Lung (tissue), 11 donors: ENCODE measurements at regions not wholly inside any gene's neighbourhood (a gene's known extent, or its start where the extent isn't known, plus 50 kb on each side); places are given as distances from the start of the nearest gene placed in this dataset.

Source experiments
- ATAC-seq: fragments of 200-7000 bp; cut with Tn5 transposase; one replicate; pipeline ENCODE4 v1.9.1; 2020; ENCODE audit warnings: moderate number of reproducible peaks; ENCODE audit not compliant: insufficient read depth, low FRiP score
- DNase-seq, 3 donors: peaks; one replicate each; pipeline ENCODE4 v3.0.0-alpha.2; 2013 to 2017
- H3K27ac ChIP-seq, 2 donors: one replicate each; pipeline ENCODE4 v1.5.1; 2013; ENCODE audit warnings: mild to moderate bottlenecking in 2 of 2, moderate library complexity in 2 of 2, control low read depth in 1 of 2, inconsistent platforms in 1 of 2, low read depth in 1 of 2, low read length in 1 of 2
- H3K27me3 ChIP-seq, 3 donors: one replicate each; pipeline ENCODE4 v1.5.1; 2013; ENCODE audit warnings: low read length in 2 of 3; ENCODE audit not compliant: control insufficient read depth in 3 of 3, insufficient read depth in 3 of 3
- H3K36me3 ChIP-seq, 4 donors: one replicate each; pipeline ENCODE4 v1.5.1; 2013; ENCODE audit warnings: low read length in 4 of 4, mild to moderate bottlenecking in 1 of 4, moderate library complexity in 1 of 4; ENCODE audit not compliant: control insufficient read depth in 4 of 4, insufficient read depth in 4 of 4
- H3K4me1 ChIP-seq, 5 donors: one replicate each; pipeline ENCODE4 v1.5.1; 2013; ENCODE audit warnings: low read length in 5 of 5, mild to moderate bottlenecking in 2 of 5, moderate library complexity in 1 of 5; ENCODE audit not compliant: control insufficient read depth in 5 of 5, insufficient read depth in 5 of 5
- H3K4me3 ChIP-seq: one replicate; pipeline ENCODE4 v1.5.1; 2013; ENCODE audit warnings: mild to moderate bottlenecking, control low read depth, moderate library complexity
- H3K9ac ChIP-seq, 2 donors: one replicate each; pipeline ENCODE4 v1.5.1; 2013; ENCODE audit warnings: low read length in 2 of 2, control low read depth in 1 of 2; ENCODE audit not compliant: insufficient read depth in 1 of 2
- H3K9me3 ChIP-seq, 4 donors: one replicate each; pipeline ENCODE4 v1.5.1; 2013; ENCODE audit warnings: low read length in 3 of 4, mild to moderate bottlenecking in 1 of 4, moderate library complexity in 1 of 4; ENCODE audit not compliant: control insufficient read depth in 4 of 4, insufficient read depth in 3 of 4
- CTCF ChIP-seq: IDR thresholded peaks from 2 replicates; pipeline ENCODE4 v1.5.1; 2012; ENCODE audit warnings: mild to moderate bottlenecking; ENCODE audit errors: control extremely low read depth, extremely low read depth
- WGBS, 2 donors: extraction: QIAGEN DNeasy Blood & Tissue Kit; methylation state at CpG; one replicate each; pipeline ENCODE4 v1.1.7; 2013; 5-methylcytosine and 5-hydroxymethylcytosine counted together
- donor health status: control.
- donor health status: control.
- donor health status: Bipolar disorder and iron deficiency.
- donor health status: healthy.
- donor health status: DM: yes; HTN: yes; CAD: no.

DNA sequence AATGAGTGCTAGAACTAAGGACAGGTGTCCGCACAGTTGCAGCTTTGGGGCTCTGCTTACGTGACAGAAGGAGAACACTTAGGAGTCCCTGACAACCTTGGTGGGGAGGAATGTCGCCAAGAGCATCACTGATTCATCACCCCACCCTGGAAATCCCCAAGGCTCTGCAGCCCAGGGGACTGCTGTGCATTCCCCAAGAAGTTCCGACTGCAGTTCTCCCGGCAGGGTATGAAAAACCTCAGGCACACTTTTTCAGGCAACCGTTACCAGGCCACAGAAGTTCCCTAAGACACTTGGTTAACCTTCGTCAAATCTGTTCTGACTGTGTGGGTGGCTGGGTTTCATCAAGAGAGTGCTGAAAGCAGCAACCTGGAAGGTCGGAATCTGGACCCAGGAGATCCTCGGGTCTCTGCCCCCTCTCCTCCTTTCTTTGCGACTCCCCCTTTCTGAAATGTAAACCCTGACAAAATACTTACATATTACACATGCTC is 192.1 kb upstream of the CXCR4 start:
- Histone ChIP-seq H3K36me3 (no peaks in the 10 kb centered on the region), H3K4me3 (no peak overlapping the region), H3K9ac (no peak overlapping the region), H3K9me3 (peaks cover 0 to 2% (median 0%) of the 10 kb centered on the region in 4 donors), H3K27me3 (no peaks in the 10 kb centered on the region), H3K27ac (no peak overlapping the region), H3K4me1 (no peaks in the 10 kb centered on the region)
- TF ChIP-seq CTCF = no peak
- DNase-seq (no peak), ATAC-seq (no peak)
- WGBS, 2 donors = 83 to 96% methylated on average over 10 of the region's 10 CpGs

DNA sequence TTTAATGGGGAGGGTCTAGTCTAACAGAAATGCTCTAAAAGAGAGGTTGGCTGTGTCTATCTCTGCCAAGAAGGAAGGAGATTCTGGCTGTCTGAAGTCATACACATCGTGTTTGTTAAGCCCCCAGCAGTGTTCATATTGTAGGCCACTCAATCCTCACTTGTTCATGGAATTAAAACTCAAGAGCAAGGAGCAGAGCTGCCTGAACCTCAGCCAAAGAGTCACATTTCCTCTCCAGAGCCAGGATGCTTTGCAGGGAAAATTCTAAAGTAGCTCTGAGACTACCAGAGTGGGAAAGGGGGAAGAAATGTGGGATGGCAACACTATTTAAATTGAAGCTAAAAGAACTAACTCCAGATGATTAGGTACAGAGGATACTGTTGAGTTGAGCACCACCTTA is 190.7 kb upstream of the CXCR4 start:
- no peaks in the 10 kb centered on the region for H3K9me3 ChIP-seq
- H3K9ac ChIP-seq = no peak overlapping the region
- no peaks in the 10 kb centered on the region for H3K36me3 ChIP-seq
- DNase-seq (peak in 1 of 3 donors; percentile 40), ATAC-seq (no peak)
- H3K27ac ChIP-seq = no peak overlapping the region
- no peaks in the 10 kb centered on the region for H3K27me3 ChIP-seq
- H3K4me3 ChIP-seq = no peak overlapping the region
- 36 to 80% methylated on average over 1 of the region's 1 CpG for WGBS, 2 donors
- no peak for TF ChIP-seq CTCF
- no peaks in the 10 kb centered on the region for H3K4me1 ChIP-seq

- DNase-seq = no peak
- Histone ChIP-seq H3K9ac (no peak overlapping the region), H3K36me3 (no peaks in the 10 kb centered on the region), H3K27me3 (no peaks in the 10 kb centered on the region), H3K4me1 (no peaks in the 10 kb centered on the region), H3K9me3 (no peaks in the 10 kb centered on the region), H3K4me3 (no peak overlapping the region), H3K27ac (no peak overlapping the region)
- WGBS, 2 donors = 86 to 88% methylated on average over 2 of the region's 2 CpGs
- no peak for TF ChIP-seq CTCF
- ATAC-seq = no peak
Observed at GRCh38 chr2:136306836-136307235, 188.9 kb upstream of the CXCR4 start.

DNA sequence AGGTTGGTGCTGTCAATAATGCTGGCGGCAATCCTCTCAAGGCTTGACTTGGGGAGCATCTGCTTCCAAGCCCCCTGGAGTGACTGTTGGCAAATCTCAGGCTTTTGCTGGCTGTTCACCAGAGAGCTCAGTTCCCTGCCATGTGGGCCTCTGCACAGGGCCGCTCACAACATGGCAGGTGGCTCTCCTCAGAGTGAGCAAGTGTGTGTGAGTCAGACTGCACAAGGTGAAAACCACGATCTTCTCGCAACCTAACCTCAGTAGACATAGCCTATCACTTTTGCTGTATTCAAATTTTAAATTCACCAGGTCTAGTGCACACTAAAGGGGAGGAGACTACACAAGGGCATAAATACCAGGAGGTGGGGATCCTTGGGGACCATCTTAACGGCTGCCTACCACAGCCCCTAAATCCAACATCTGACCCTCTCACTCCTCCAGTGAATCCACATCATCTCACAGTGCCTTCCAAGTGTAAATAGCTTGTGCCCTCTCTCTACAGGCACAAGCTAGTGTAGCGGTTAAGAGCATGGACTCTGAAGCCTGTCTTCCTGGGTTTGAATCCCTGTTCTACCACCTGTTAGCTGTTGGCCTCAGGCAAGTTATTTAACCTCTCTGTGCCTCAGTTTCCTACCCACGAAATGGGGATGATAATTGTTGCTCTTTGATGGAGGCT is 187.7 kb upstream of the CXCR4 start:
- 85 to 91% methylated on average over 7 of the region's 7 CpGs for WGBS, 2 donors
- Histone ChIP-seq H3K9ac (no peak overlapping the region), H3K4me3 (no peak overlapping the region), H3K27me3 (no peaks in the 10 kb centered on the region), H3K27ac (no peak overlapping the region), H3K36me3 (no peaks in the 10 kb centered on the region), H3K4me1 (peaks cover 0 to 1% (median 0%) of the 10 kb centered on the region in 5 donors), H3K9me3 (no peaks in the 10 kb centered on the region)
- TF ChIP-seq CTCF = no peak
- DNase-seq = no peak
- ATAC-seq = no peak
